ENCODE measurements at regions not wholly inside any gene's neighbourhood (a gene's known extent, or its start where the extent isn't known, plus 50 kb on each side); places are given as distances from the start of the nearest gene placed in this dataset.

DNA sequence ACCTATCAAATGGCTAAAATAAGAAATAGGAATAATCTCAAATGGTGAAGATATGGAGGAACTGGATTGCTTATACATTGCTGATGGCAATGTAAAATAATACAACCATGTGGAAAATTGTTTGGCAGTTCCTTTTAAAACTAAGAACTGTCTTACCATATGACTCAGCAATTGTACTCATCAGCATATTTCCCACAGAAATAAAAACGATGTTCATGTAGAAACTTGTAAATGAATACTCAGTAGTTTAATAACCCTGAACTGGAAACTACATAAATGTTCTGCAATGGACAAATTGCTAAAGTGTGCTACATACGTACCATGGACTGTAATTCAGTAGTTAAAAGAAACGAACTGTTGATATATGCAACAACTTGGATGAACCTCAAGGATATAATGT lies 253.9 kb upstream of the RBMS3 start:
- TF ChIP-seq CTCF (IDR thresholded peaks at IDR 0.05 in 4 of 5, conservative IDR thresholded peaks at IDR 0.05 in 1 of 5) (no peak), POLR2A (IDR thresholded peaks at IDR 0.05) (no peak)

Data from gastrocnemius medialis (tissue), 4 donors.